Ascending aorta (tissue), 2 donors: ENCODE measurements at regions not wholly inside any gene's neighbourhood (a gene's known extent, or its start where the extent isn't known, plus 50 kb on each side); places are given as distances from the start of the nearest gene placed in this dataset.

Experiments
- DNase-seq, 2 donors: peaks; one replicate each; pipeline ENCODE4 v3.0.0-alpha.2; 2019; ENCODE audit warnings: low spot score in 2 of 2
- H3K27ac ChIP-seq, 2 donors: fragments of 200-600 bp; sonication (generic); one replicate each; pipeline ENCODE4 v1.5.1; 2016 to 2017; ENCODE audit warnings: mild to moderate bottlenecking in 1 of 2
- H3K27me3 ChIP-seq: fragments of 200-600 bp; sonication (generic); one replicate; pipeline ENCODE4 v1.5.1; 2017
- H3K36me3 ChIP-seq, 2 donors: fragments of 200-600 bp; sonication (generic); one replicate each; pipeline ENCODE4 v1.5.1; 2016
- H3K4me1 ChIP-seq, 2 donors: fragments of 200-600 bp; sonication (generic); one replicate each; pipeline ENCODE4 v1.5.1; 2016 to 2017; ENCODE audit warnings: mild to moderate bottlenecking in 1 of 2
- H3K4me3 ChIP-seq, 2 donors: fragments of 200-600 bp; sonication (generic); one replicate each; pipeline ENCODE4 v1.5.1; 2016 to 2017; ENCODE audit warnings: mild to moderate bottlenecking in 1 of 2
- H3K9me3 ChIP-seq, 2 donors: fragments of 200-600 bp; sonication (generic); one replicate each; pipeline ENCODE4 v1.5.1; 2016
- intact Hi-C: fragments of 100-400 bp; cut with DNase I; formaldehyde crosslinking; loops from one replicate; pipeline ENCODE4 v1.15.1; 2023
- TF ChIP-seq, protein P1 (sequence below), 3 experiments: fragments of 200-600 bp in 2 of 3; fragments of 450-650 bp in 1 of 3; sonication (generic) in 2 of 3; IDR thresholded peaks; one replicate each; pipeline ENCODE4 v1.5.1; 2016 to 2019; ENCODE audit warnings: antibody characterized with exemption in 3 of 3, mild to moderate bottlenecking in 1 of 3, moderate library complexity in 1 of 3

DNA sequence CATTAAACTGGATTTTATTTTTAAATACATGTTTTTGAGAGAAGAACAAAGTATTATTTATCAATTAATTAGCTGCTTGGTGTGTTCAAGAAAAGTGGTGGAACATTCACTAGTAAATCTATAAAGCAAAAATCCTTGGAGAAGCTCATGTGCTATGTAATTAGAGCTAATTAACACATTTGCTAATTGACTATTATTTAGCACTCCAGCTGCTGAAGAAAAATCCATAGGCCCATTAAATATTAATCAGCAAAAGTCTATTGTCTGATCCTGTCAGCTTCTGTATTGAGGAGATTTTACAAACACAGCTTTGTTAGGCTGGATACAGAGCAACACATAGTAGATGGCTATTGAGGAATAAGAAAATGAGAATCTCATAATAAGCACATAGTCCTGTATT, 336.1 kb downstream of the RBM43 start:
- no peaks in the 10 kb centered on the region for H3K36me3 ChIP-seq
- no peaks in the 10 kb centered on the region for H3K27me3 ChIP-seq
- DNase-seq: no peak
- H3K4me3 ChIP-seq: no peak overlapping the region
- no peak overlapping the region for H3K27ac ChIP-seq
- H3K9me3 ChIP-seq: no peaks in the 10 kb centered on the region
- TF ChIP-seq, protein P1, sequence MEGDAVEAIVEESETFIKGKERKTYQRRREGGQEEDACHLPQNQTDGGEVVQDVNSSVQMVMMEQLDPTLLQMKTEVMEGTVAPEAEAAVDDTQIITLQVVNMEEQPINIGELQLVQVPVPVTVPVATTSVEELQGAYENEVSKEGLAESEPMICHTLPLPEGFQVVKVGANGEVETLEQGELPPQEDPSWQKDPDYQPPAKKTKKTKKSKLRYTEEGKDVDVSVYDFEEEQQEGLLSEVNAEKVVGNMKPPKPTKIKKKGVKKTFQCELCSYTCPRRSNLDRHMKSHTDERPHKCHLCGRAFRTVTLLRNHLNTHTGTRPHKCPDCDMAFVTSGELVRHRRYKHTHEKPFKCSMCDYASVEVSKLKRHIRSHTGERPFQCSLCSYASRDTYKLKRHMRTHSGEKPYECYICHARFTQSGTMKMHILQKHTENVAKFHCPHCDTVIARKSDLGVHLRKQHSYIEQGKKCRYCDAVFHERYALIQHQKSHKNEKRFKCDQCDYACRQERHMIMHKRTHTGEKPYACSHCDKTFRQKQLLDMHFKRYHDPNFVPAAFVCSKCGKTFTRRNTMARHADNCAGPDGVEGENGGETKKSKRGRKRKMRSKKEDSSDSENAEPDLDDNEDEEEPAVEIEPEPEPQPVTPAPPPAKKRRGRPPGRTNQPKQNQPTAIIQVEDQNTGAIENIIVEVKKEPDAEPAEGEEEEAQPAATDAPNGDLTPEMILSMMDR (IDR thresholded peaks at IDR 0.05): no peak
- intact Hi-C loops: no loop called here
- no peaks in the 10 kb centered on the region for H3K4me1 ChIP-seq

DNA sequence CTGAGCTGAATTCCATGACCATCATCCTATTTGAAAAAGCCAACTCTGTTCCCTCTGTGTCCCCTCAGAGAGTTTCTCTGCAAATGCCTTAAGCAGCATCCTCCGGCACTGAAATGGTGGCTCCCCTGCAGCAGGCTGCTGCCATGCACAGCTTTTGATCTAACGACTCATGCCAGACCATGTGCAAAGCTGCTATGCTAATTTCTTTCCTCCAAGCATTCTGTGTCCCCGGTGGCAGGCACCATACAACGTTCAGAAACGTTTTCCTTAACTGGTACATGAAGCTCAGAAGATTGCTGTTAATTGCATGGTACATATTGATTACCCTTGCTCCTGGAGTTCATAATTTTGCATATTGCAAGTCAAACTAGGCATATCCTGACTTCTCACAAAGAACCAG, 336.8 kb downstream of the RBM43 start:
- no peak for DNase-seq
- Histone ChIP-seq H3K27ac (no peak overlapping the region), H3K4me1 (no peaks in the 10 kb centered on the region), H3K27me3 (no peaks in the 10 kb centered on the region), H3K36me3 (no peaks in the 10 kb centered on the region), H3K9me3 (no peaks in the 10 kb centered on the region), H3K4me3 (no peak overlapping the region)
- intact Hi-C loops: no loop called here
- TF ChIP-seq, protein P1 (IDR thresholded peaks at IDR 0.05): no peak

DNA sequence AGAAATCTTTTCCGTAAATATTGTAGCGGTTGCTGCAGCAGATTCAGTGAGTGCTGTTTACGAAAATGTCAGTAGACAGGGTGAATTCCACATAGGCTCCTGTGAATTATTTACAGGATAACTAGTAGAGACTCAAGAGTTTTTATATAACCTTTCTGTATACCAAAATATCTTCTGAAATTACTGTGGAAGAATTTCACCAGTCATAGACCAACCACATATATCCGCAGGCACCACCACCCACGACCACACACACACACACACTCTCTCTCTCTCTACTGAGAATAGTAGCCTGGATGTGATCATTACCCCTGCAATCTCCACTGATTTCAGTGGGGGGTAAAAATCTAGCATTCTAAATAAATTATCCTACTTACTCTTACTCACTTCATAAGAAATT, 341.8 kb downstream of the RBM43 start:
- no peaks in the 10 kb centered on the region for H3K4me1 ChIP-seq
- no peaks in the 10 kb centered on the region for H3K9me3 ChIP-seq
- H3K27me3 ChIP-seq: no peaks in the 10 kb centered on the region
- H3K27ac ChIP-seq: no peak overlapping the region
- TF ChIP-seq, protein P1 (IDR thresholded peaks at IDR 0.05): no peak
- no peaks in the 10 kb centered on the region for H3K36me3 ChIP-seq
- DNase-seq: no peak
- H3K4me3 ChIP-seq: no peak overlapping the region
- intact Hi-C loops: no loop called here

DNA sequence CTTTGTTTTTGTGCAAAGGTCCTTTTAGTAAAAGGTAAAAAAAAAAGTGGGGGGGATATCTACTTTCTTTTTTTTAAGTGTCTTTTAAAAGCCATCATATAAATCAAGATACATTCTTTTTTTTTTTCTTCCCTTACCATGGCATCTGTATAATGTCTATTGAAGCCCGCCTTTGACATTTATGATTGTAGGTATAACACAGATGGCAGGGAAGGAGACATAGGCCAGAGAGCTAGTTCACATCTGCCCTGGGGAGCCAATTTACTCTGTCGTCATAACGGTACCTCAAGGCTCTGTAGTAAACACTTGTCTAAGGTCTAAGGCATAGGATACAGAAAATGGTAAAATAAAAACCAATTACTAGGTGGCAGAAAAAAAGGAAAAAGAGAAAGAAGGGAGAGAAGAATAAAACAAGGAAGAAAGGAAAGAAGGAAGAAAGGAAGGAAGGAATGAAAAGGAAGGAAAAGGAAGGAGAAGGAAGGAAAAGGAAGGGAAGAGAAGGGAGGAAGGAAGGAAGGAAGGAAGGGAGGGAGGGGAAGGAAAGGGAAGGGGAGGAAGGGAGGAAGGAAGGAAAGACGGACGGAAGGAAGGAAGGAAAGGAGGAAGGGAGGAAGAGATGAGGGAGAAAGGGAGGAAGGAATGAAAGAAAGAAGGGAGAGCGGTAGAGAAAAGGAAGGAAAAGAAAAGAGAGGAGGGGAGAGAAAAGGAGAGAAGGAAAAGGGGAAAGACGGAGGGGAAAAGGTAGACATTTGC, 343.5 kb downstream of the RBM43 start:
- intact Hi-C loops: no loop called here
- no peaks in the 10 kb centered on the region for H3K27me3 ChIP-seq
- no peak for DNase-seq
- H3K4me3 ChIP-seq: no peak overlapping the region
- no peaks in the 10 kb centered on the region for H3K4me1 ChIP-seq
- H3K9me3 ChIP-seq: no peaks in the 10 kb centered on the region
- no peak overlapping the region for H3K27ac ChIP-seq
- no peaks in the 10 kb centered on the region for H3K36me3 ChIP-seq
- TF ChIP-seq, protein P1 (IDR thresholded peaks at IDR 0.05): no peak

DNA sequence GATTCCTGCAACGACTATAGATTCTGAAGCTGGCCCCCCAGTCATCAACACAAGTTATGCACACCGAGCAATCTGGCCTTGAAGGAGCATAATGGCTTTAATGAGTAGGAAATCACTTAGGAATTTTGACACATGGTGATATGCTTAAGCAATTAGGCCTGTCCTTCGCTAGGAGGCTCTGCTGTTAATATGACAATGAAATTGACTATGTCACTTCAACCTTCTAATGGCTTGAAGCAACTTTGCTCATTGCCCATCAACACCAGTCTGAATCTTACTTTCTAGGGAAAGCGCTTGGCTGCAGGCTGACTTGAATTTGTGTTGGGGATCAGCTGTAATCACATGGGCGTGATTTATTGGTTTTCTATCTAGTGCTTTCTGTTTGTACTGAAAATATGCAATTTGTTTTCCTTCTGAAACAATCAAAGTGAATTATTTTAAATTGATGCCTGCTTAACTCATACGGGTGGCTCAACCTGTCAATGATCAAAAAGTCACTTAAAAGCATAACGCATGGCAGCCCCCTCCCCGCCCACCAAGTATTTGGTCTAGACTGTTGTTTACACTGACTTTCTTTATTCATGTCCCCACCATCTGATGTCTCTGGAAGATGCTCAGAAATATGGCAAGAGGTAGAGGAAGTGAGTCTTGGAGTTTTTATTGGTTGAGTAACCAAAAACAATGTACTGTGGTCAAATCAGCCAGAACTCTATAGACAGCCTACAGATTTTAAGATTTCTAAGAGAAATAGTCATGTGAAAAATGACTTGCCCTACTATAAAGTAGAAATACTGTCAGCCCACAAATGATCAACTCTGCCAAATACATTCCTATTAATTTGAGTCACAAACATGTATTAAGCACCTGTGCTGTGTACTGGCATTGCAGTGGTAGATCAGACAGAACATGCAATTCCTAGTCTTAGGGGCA, 344.9 kb downstream of the RBM43 start:
- Histone ChIP-seq H3K4me3 (no peak overlapping the region), H3K27ac (no peak overlapping the region), H3K27me3 (no peaks in the 10 kb centered on the region), H3K9me3 (no peaks in the 10 kb centered on the region), H3K4me1 (no peaks in the 10 kb centered on the region), H3K36me3 (no peaks in the 10 kb centered on the region)
- DNase-seq: no peak
- TF ChIP-seq, protein P1 (IDR thresholded peaks at IDR 0.05): no peak
- intact Hi-C loops: no loop called here
